HAP-1 (cell line): ENCODE measurements at regions not wholly inside any gene's neighbourhood (a gene's known extent, or its start where the extent isn't known, plus 50 kb on each side); places are given as distances from the start of the nearest gene placed in this dataset.
"Not testable (repeated sequence)": the region's sequence is repeated elsewhere in the genome, so short reads cannot be mapped to it uniquely, and the experiment has no call there.

ENCODE experiments used
- DNase-seq, 2 experiments: peaks; one replicate each; pipeline ENCODE4 v3.0.0-alpha.2; 2016 to 2020; ENCODE audit warnings: low spot score in 2 of 2
- H3K27me3 ChIP-seq: fragments of 250-450 bp; sonication (Bioruptor Pico); 2 replicates; pipeline ENCODE4 v1.5.1; 2020; ENCODE audit warnings: low read depth, mild to moderate bottlenecking, moderate library complexity
- H3K36me3 ChIP-seq: fragments of 250-450 bp; sonication (Bioruptor Pico); replicated peaks from 2 replicates; pipeline ENCODE4 v1.5.1; 2020; ENCODE audit warnings: mild to moderate bottlenecking
- H3K4me1 ChIP-seq: fragments of 250-450 bp; sonication (Bioruptor Pico); 2 replicates; pipeline ENCODE4 v1.5.1; 2020; ENCODE audit warnings: mild to moderate bottlenecking
- H3K4me3 ChIP-seq: fragments of 250-450 bp; sonication (Bioruptor Pico); 2 replicates; pipeline ENCODE4 v1.5.1; 2020; ENCODE audit warnings: mild to moderate bottlenecking, moderate library complexity
- H3K9me3 ChIP-seq: fragments of 250-450 bp; sonication (Bioruptor Pico); 2 replicates; pipeline ENCODE4 v1.5.1; 2020; ENCODE audit warnings: mild to moderate bottlenecking, moderate library complexity
- in situ Hi-C: fragments of 300-500 bp; cut with MboI; formaldehyde crosslinking; loops from 3 replicates; pipeline ENCODE4 v1.14.3; 2020; ENCODE audit warnings: low sequenced_read_pairs, inconsistent platforms, mixed read lengths

GRCh38 chr4:104365618-104366017 lies 129.1 kb downstream of the CXXC4 start:
- no peaks in the 10 kb centered on the region for H3K36me3 ChIP-seq
- H3K4me3 ChIP-seq: no peak overlapping the region
- no peak for DNase-seq
- no peaks in the 10 kb centered on the region for H3K4me1 ChIP-seq
- in situ Hi-C loops: no loop called here
- H3K9me3 ChIP-seq: no peaks in the 10 kb centered on the region
- H3K27me3 ChIP-seq: no peaks in the 10 kb centered on the region

- Histone ChIP-seq H3K36me3 (no peaks in the 10 kb centered on the region), H3K27me3 (no peaks in the 10 kb centered on the region), H3K9me3 (no peaks in the 10 kb centered on the region), H3K4me3 (no peak overlapping the region), H3K4me1 (no peaks in the 10 kb centered on the region)
- no peak for DNase-seq
- in situ Hi-C loops: no loop called here
Measured at GRCh38 chr4:104353481-104353880, 141.2 kb downstream of the CXXC4 start.

GRCh38 chr4:104352211-104352610 lies 142.5 kb downstream of the CXXC4 start:
- H3K36me3 ChIP-seq: no peaks in the 10 kb centered on the region
- H3K4me3 ChIP-seq: no peak overlapping the region
- DNase-seq: peak in 1 of 2 experiments; percentile 10
- no peaks in the 10 kb centered on the region for H3K4me1 ChIP-seq
- H3K9me3 ChIP-seq: no peaks in the 10 kb centered on the region
- H3K27me3 ChIP-seq: no peaks in the 10 kb centered on the region
- in situ Hi-C loops: no loop called here

GRCh38 chr4:104351706-104352105 lies 143.0 kb downstream of the CXXC4 start:
- Histone ChIP-seq H3K27me3 (no peaks in the 10 kb centered on the region), H3K4me1 (no peaks in the 10 kb centered on the region), H3K36me3 (no peaks in the 10 kb centered on the region), H3K9me3 (no peaks in the 10 kb centered on the region), H3K4me3 (no peak overlapping the region)
- in situ Hi-C loops: no loop called here
- no peak for DNase-seq

- DNase-seq: no peak
- Histone ChIP-seq H3K9me3 (no peaks in the 10 kb centered on the region), H3K27me3 (no peaks in the 10 kb centered on the region), H3K4me1 (no peaks in the 10 kb centered on the region), H3K4me3 (no peak overlapping the region), H3K36me3 (no peaks in the 10 kb centered on the region)
- in situ Hi-C loops: no loop called here
Measured at GRCh38 chr4:104345598-104346242, 149.0 kb downstream of the CXXC4 start.

GRCh38 chr4:104344342-104344980 lies 150.2 kb downstream of the CXXC4 start:
- Histone ChIP-seq H3K36me3 (no peaks in the 10 kb centered on the region), H3K9me3 (no peaks in the 10 kb centered on the region), H3K4me1 (no peaks in the 10 kb centered on the region), H3K27me3 (no peaks in the 10 kb centered on the region), H3K4me3 (no peak overlapping the region)
- DNase-seq: no peak
- in situ Hi-C loops: no loop called here

GRCh38 chr4:104334410-104334809 lies 160.3 kb downstream of the CXXC4 start:
- in situ Hi-C loops: no loop called here
- H3K27me3 ChIP-seq: no peaks in the 10 kb centered on the region
- no peaks in the 10 kb centered on the region for H3K36me3 ChIP-seq
- H3K9me3 ChIP-seq: no peaks in the 10 kb centered on the region
- H3K4me1 ChIP-seq: no peaks in the 10 kb centered on the region
- no peak overlapping the region for H3K4me3 ChIP-seq
- no peak for DNase-seq

- Histone ChIP-seq H3K4me1 (no peaks in the 10 kb centered on the region), H3K9me3 (no peaks in the 10 kb centered on the region), H3K36me3 (no peaks in the 10 kb centered on the region), H3K27me3 (no peaks in the 10 kb centered on the region), H3K4me3 (no peak overlapping the region)
- no peak for DNase-seq
- in situ Hi-C loops: no loop called here
Measured at GRCh38 chr4:104330125-104330905, 164.4 kb downstream of the CXXC4 start.

GRCh38 chr4:104326991-104327694 lies 167.6 kb downstream of the CXXC4 start:
- H3K4me1 ChIP-seq, DNase-seq, H3K27me3 ChIP-seq, H3K36me3 ChIP-seq, H3K4me3 ChIP-seq, H3K9me3 ChIP-seq, in situ Hi-C loops: not testable (repeated sequence)

GRCh38 chr4:104302731-104303130 lies 192.0 kb downstream of the CXXC4 start:
- no peak overlapping the region for H3K4me3 ChIP-seq
- no peaks in the 10 kb centered on the region for H3K27me3 ChIP-seq
- DNase-seq: no peak
- no peaks in the 10 kb centered on the region for H3K4me1 ChIP-seq
- in situ Hi-C loops: no loop called here
- no peaks in the 10 kb centered on the region for H3K9me3 ChIP-seq
- no peaks in the 10 kb centered on the region for H3K36me3 ChIP-seq

- no peaks in the 10 kb centered on the region for H3K4me1 ChIP-seq
- DNase-seq: no peak
- no peak overlapping the region for H3K4me3 ChIP-seq
- H3K9me3 ChIP-seq: no peaks in the 10 kb centered on the region
- H3K27me3 ChIP-seq: no peaks in the 10 kb centered on the region
- in situ Hi-C loops: no loop called here
- H3K36me3 ChIP-seq: no peaks in the 10 kb centered on the region
Measured at GRCh38 chr4:104294811-104295210, 199.9 kb downstream of the CXXC4 start.

- no peaks in the 10 kb centered on the region for H3K36me3 ChIP-seq
- no peak for DNase-seq
- no peaks in the 10 kb centered on the region for H3K9me3 ChIP-seq
- H3K4me3 ChIP-seq: no peak overlapping the region
- H3K4me1 ChIP-seq: no peaks in the 10 kb centered on the region
- in situ Hi-C loops: no loop called here
- H3K27me3 ChIP-seq: no peaks in the 10 kb centered on the region
Measured at GRCh38 chr4:104286867-104287266, 207.8 kb downstream of the CXXC4 start.

- in situ Hi-C loops: no loop called here
- H3K9me3 ChIP-seq: no peaks in the 10 kb centered on the region
- no peak overlapping the region for H3K4me3 ChIP-seq
- no peaks in the 10 kb centered on the region for H3K27me3 ChIP-seq
- H3K4me1 ChIP-seq: no peaks in the 10 kb centered on the region
- DNase-seq: no peak
- H3K36me3 ChIP-seq: no peaks in the 10 kb centered on the region
Measured at GRCh38 chr4:104283303-104283702, 211.4 kb downstream of the CXXC4 start.

- no peaks in the 10 kb centered on the region for H3K9me3 ChIP-seq
- no peak overlapping the region for H3K4me3 ChIP-seq
- in situ Hi-C loops: no loop called here
- no peaks in the 10 kb centered on the region for H3K36me3 ChIP-seq
- DNase-seq: no peak
- no peaks in the 10 kb centered on the region for H3K4me1 ChIP-seq
- no peaks in the 10 kb centered on the region for H3K27me3 ChIP-seq
Measured at GRCh38 chr4:104279744-104280143, 214.9 kb downstream of the CXXC4 start.
